Esophagus muscularis mucosa (tissue), 4 donors: ENCODE measurements at regions not wholly inside any gene's neighbourhood (a gene's known extent, or its start where the extent isn't known, plus 50 kb on each side); places are given as distances from the start of the nearest gene placed in this dataset.

Experiments
- DNase-seq: peaks from one replicate; pipeline ENCODE4 v3.0.0-alpha.2; 2017; ENCODE audit errors: extremely low spot score
- H3K27ac ChIP-seq, 4 donors: fragments of 200-600 bp; sonication (generic); replicated peaks in 1 of 4; 1 replicate in 3 of 4; 2 replicates in 1 of 4; pipeline ENCODE4 v1.5.1; 2016 to 2019; ENCODE audit warnings: mild to moderate bottlenecking in 1 of 4
- H3K27me3 ChIP-seq, 4 donors: fragments of 200-600 bp; sonication (generic); one replicate each; pipeline versions ENCODE4 v1.5.1 to v1.6.0; 2016 to 2019
- H3K36me3 ChIP-seq, 4 donors: fragments of 200-600 bp; sonication (generic); one replicate each; pipeline ENCODE4 v1.5.1; 2016 to 2019
- H3K4me1 ChIP-seq, 4 donors: fragments of 200-600 bp; sonication (generic); one replicate each; pipeline ENCODE4 v1.5.1; 2016 to 2019
- H3K4me3 ChIP-seq, 4 donors: fragments of 200-600 bp; sonication (generic); 1 replicate in 2 of 4; 2 replicates in 2 of 4; pipeline ENCODE4 v1.5.1; 2016 to 2019; ENCODE audit warnings: mild to moderate bottlenecking in 4 of 4, moderate library complexity in 1 of 4
- H3K9me3 ChIP-seq, 4 donors: fragments of 200-600 bp; sonication (generic); 1 replicate in 3 of 4; 2 replicates in 1 of 4; pipeline ENCODE4 v1.5.1; 2016 to 2019
- EP300 ChIP-seq: sonication (generic); formaldehyde crosslinking; IDR thresholded peaks from one replicate; pipeline ENCODE4 v1.6.1; 2017; ENCODE audit warnings: antibody characterized with exemption
- POLR2A ChIP-seq: fragments of 450-650 bp; IDR thresholded peaks from one replicate; pipeline ENCODE4 v1.6.1; 2017; ENCODE audit warnings: antibody characterized with exemption, moderate library complexity, mild to moderate bottlenecking, low read depth
- POLR2AphosphoS5 ChIP-seq, 2 donors: sonication (generic); formaldehyde crosslinking; IDR thresholded peaks; one replicate each; pipeline ENCODE4 v1.6.1; 2017; ENCODE audit warnings: antibody characterized with exemption in 2 of 2
- WGBS: methylation state at CpG from one replicate; pipeline ENCODE4 v1.1.5; 2018; 5-methylcytosine and 5-hydroxymethylcytosine counted together
- intact Hi-C: fragments of 100-400 bp; cut with DNase I; formaldehyde crosslinking; loops from one replicate; pipeline ENCODE4 v1.15.1; 2023
- TF ChIP-seq, protein P1 (sequence below), 3 experiments: fragments of 200-600 bp in 2 of 3; fragments of 450-650 bp in 1 of 3; sonication (generic) in 2 of 3; IDR thresholded peaks; one replicate each; pipeline ENCODE4 v1.5.1; 2017 to 2019; ENCODE audit warnings: antibody characterized with exemption in 3 of 3, mild to moderate bottlenecking in 2 of 3, moderate library complexity in 1 of 3

DNA sequence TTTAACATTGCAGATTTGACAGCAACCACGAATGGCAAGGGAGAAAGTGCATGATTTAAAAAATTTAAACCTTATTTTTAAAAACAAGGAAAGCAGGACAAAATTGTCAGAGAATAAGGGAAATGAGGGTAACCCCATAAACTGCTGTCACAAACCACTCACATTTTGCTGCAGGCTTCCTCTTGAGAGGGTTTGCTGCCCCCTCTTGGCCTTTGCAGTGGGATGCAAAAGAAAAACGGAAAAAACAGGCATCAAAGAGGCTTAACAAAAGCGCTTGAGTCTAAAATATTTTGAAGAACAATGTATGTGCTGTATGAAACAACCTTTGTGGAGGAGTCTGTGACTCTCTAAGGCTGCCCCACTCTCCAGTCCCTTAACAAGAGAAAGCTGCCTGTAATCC, 91.6 kb downstream of the TMX3 start:
- H3K9me3 ChIP-seq = no peaks in the 10 kb centered on the region
- H3K27me3 ChIP-seq = no peaks in the 10 kb centered on the region
- no peaks in the 10 kb centered on the region for H3K4me1 ChIP-seq
- no peak for TF ChIP-seq POLR2A
- TF ChIP-seq, protein P1, sequence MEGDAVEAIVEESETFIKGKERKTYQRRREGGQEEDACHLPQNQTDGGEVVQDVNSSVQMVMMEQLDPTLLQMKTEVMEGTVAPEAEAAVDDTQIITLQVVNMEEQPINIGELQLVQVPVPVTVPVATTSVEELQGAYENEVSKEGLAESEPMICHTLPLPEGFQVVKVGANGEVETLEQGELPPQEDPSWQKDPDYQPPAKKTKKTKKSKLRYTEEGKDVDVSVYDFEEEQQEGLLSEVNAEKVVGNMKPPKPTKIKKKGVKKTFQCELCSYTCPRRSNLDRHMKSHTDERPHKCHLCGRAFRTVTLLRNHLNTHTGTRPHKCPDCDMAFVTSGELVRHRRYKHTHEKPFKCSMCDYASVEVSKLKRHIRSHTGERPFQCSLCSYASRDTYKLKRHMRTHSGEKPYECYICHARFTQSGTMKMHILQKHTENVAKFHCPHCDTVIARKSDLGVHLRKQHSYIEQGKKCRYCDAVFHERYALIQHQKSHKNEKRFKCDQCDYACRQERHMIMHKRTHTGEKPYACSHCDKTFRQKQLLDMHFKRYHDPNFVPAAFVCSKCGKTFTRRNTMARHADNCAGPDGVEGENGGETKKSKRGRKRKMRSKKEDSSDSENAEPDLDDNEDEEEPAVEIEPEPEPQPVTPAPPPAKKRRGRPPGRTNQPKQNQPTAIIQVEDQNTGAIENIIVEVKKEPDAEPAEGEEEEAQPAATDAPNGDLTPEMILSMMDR (IDR thresholded peaks at IDR 0.05) = peak; percentile 41 to 67 (median 53)
- TF ChIP-seq EP300 = no peak
- WGBS = 14% methylated on average over 2 of the region's 3 CpGs
- no peaks in the 10 kb centered on the region for H3K36me3 ChIP-seq
- no peak for DNase-seq
- intact Hi-C loops = no loop called here
- no peak overlapping the region for H3K4me3 ChIP-seq
- no peak overlapping the region for H3K27ac ChIP-seq

DNA sequence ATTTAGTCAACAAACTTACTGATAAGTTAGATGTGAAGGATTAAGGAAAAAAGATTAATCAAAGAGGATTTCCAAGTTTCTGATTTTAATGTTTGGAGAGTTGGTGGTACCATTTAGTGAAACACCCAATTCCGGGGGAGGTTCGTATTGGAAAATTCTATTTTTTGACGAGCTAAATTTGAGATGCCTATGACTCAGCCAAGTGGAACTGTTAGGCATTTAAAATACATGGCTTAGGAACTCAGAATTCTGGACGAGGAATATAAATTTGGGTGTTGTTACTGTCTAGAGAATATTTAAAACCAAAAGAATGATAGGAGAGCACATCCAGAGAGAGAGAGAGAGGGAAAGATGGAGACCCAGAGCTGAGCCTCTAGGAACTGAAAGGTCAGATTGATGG, 103.6 kb downstream of the TMX3 start:
- DNase-seq = no peak
- Histone ChIP-seq H3K9me3 (no peaks in the 10 kb centered on the region), H3K4me3 (no peak overlapping the region), H3K27ac (no peak overlapping the region), H3K36me3 (no peaks in the 10 kb centered on the region), H3K4me1 (no peaks in the 10 kb centered on the region), H3K27me3 (no peaks in the 10 kb centered on the region)
- intact Hi-C loops = no loop called here
- TF ChIP-seq POLR2A (no peak), EP300 (no peak), POLR2AphosphoS5 (IDR thresholded peaks at IDR 0.05) (no peak)
- TF ChIP-seq, protein P1 (IDR thresholded peaks at IDR 0.05) = no peak
- 73% methylated on average over 4 of the region's 4 CpGs for WGBS

DNA sequence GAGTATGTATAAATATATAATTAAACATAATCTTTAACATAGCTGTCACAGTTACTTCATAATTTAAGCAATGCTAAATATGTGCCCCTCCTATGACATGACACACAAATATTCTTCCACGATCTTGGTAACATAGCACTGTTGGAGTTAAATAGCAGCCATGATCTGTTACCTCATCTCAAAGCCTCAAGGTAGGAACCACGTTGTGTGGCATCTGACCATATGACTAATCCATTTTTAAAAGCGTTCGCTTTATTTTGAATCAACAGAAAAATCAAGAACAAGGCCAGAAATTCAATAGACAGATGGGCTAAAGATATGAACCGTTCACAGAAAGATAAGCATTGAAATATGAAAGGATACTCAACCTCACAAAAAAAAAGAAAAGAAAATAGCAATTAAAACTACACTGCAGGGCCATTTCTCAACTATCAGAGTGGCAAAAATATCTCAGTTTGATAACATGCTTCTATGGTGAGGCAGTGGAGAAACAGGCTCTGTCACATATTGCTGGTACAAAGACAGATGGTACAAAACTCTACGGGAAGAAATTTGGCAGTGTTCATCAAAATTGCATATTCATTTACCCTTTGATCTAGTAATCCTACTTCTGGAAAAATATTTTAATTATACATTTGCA, 105.9 kb downstream of the TMX3 start:
- H3K4me1 ChIP-seq = no peaks in the 10 kb centered on the region
- H3K4me3 ChIP-seq = no peak overlapping the region
- intact Hi-C loops = no loop called here
- TF ChIP-seq EP300 (no peak), POLR2AphosphoS5 (IDR thresholded peaks at IDR 0.05) (no peak), POLR2A (no peak)
- TF ChIP-seq, protein P1 (IDR thresholded peaks at IDR 0.05) = no peak
- no peak overlapping the region for H3K27ac ChIP-seq
- no peak for DNase-seq
- 87% methylated on average over 6 of the region's 6 CpGs for WGBS
- H3K27me3 ChIP-seq = no peaks in the 10 kb centered on the region
- H3K36me3 ChIP-seq = no peaks in the 10 kb centered on the region
- no peaks in the 10 kb centered on the region for H3K9me3 ChIP-seq

DNA sequence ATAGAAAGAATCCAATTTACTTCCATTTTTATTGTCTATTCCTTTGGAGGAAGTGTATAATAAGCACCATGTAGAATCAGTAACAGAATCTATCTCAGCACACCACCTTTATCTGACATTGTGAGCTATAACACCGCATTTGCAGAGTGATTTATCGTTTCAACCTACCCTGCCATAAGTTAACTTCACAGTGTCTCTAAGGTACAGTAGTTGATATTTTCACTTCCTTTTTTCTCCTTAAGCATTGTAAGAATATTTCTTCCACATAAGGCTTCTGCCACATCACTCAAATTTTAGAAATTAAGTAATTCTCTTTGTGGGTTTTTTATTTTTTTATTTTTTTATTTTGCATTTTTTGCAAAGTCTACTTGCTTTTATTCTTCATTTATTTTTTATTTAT, 107.1 kb downstream of the TMX3 start:
- H3K9me3 ChIP-seq = no peaks in the 10 kb centered on the region
- no peak overlapping the region for H3K4me3 ChIP-seq
- no peak overlapping the region for H3K27ac ChIP-seq
- no peaks in the 10 kb centered on the region for H3K36me3 ChIP-seq
- DNase-seq = no peak
- H3K27me3 ChIP-seq = no peaks in the 10 kb centered on the region
- TF ChIP-seq, protein P1 (IDR thresholded peaks at IDR 0.05) = no peak
- no peak for TF ChIP-seq POLR2AphosphoS5 (IDR thresholded peaks at IDR 0.05)
- TF ChIP-seq POLR2A = no peak
- TF ChIP-seq EP300 = no peak
- no peaks in the 10 kb centered on the region for H3K4me1 ChIP-seq
- 98% methylated on average over 2 of the region's 2 CpGs for WGBS
- intact Hi-C loops = no loop called here

DNA sequence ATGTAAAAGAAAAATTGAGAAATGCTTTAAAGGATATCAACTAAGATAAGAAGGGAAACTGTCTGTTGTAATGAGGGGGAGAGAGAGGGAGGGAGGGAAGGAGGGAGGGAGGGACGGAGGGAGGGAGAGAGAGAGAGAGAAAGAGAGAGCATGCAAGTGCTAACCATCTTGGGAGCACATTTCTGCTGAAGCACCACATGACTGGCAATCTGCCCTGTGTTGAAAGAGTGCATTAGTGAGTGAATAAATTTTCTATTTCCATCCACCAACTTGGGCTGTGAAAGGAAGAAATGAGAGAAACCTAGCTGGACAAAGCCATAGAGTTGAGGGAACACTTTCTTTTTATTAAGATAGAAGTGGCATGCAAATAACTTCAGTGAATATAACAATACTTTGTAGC, 110.7 kb downstream of the TMX3 start:
- Histone ChIP-seq H3K4me3 (no peak overlapping the region), H3K4me1 (no peaks in the 10 kb centered on the region), H3K27ac (no peak overlapping the region), H3K27me3 (no peaks in the 10 kb centered on the region), H3K9me3 (no peaks in the 10 kb centered on the region), H3K36me3 (no peaks in the 10 kb centered on the region)
- no peak for TF ChIP-seq POLR2AphosphoS5 (IDR thresholded peaks at IDR 0.05)
- no peak for TF ChIP-seq POLR2A
- TF ChIP-seq EP300 = no peak
- TF ChIP-seq, protein P1 (IDR thresholded peaks at IDR 0.05) = no peak
- no peak for DNase-seq
- WGBS = 44% methylated on average over 1 of the region's 1 CpG
- intact Hi-C loops = no loop called here
